Cerebellar cortex (tissue), 1 donor: ENCODE measurements at regions not wholly inside any gene's neighbourhood (a gene's known extent, or its start where the extent isn't known, plus 50 kb on each side); places are given as distances from the start of the nearest gene placed in this dataset.

Source experiments
- DNase-seq: peaks from one replicate; pipeline ENCODE4 v3.0.0-alpha.2; 2015; ENCODE audit warnings: low spot score

- DNase-seq = no peak
These were observed 158.1 kb upstream of the FOXQ1 start for GRCh38 chr6:1153696-1154245.

- no peak for DNase-seq
These were observed 165.4 kb upstream of the FOXQ1 start for GRCh38 chr6:1146500-1146899.

- no peak for DNase-seq
These were observed 166.1 kb upstream of the FOXQ1 start for GRCh38 chr6:1145768-1146218.

GRCh38 chr6:1144842-1145767 lies 166.8 kb upstream of the FOXQ1 start:
- DNase-seq = no peak

GRCh38 chr6:1143655-1144054 lies 168.2 kb upstream of the FOXQ1 start:
- no peak for DNase-seq

GRCh38 chr6:1139155-1139890 lies 172.6 kb upstream of the FOXQ1 start:
- no peak for DNase-seq

GRCh38 chr6:1137849-1138248 lies 174.0 kb upstream of the FOXQ1 start:
- no peak for DNase-seq

- DNase-seq = no peak
These were observed 175.1 kb upstream of the FOXQ1 start for GRCh38 chr6:1136827-1137226.

GRCh38 chr6:1136415-1136774 lies 175.5 kb upstream of the FOXQ1 start:
- DNase-seq = peak; percentile 91

GRCh38 chr6:1135726-1136414 lies 176.0 kb upstream of the FOXQ1 start:
- DNase-seq = peak; percentile 29

GRCh38 chr6:1131285-1132079 lies 180.4 kb upstream of the FOXQ1 start:
- no peak for DNase-seq

- no peak for DNase-seq
These were observed 181.2 kb upstream of the FOXQ1 start for GRCh38 chr6:1130709-1131108.

- no peak for DNase-seq
These were observed 182.8 kb upstream of the FOXQ1 start for GRCh38 chr6:1129131-1129530.

- no peak for DNase-seq
These were observed 184.2 kb upstream of the FOXQ1 start for GRCh38 chr6:1127597-1128288.

GRCh38 chr6:1127129-1127528 lies 184.8 kb upstream of the FOXQ1 start:
- DNase-seq = no peak

GRCh38 chr6:1126036-1126435 lies 185.9 kb upstream of the FOXQ1 start:
- DNase-seq = no peak

GRCh38 chr6:1125297-1125696 lies 186.6 kb upstream of the FOXQ1 start:
- DNase-seq = no peak

- DNase-seq = no peak
These were observed 187.0 kb upstream of the FOXQ1 start for GRCh38 chr6:1124885-1125284.

- no peak for DNase-seq
These were observed 188.2 kb upstream of the FOXQ1 start for GRCh38 chr6:1123386-1124375.

GRCh38 chr6:1122083-1122482 lies 189.8 kb upstream of the FOXQ1 start:
- DNase-seq = no peak
